H9 (cell line): ENCODE measurements at regions not wholly inside any gene's neighbourhood (a gene's known extent, or its start where the extent isn't known, plus 50 kb on each side); places are given as distances from the start of the nearest gene placed in this dataset.

ENCODE experiments used
- DNase-seq: peaks from one replicate; pipeline ENCODE4 v3.0.0-alpha.2; 2017
- H2AFZ ChIP-seq: one replicate; pipeline ENCODE4 v1.6.1; 2013; ENCODE audit warnings: mild to moderate bottlenecking, low read length, control low read depth, moderate library complexity
- H2AK5ac ChIP-seq: 2 replicates; pipeline ENCODE4 v1.6.1; 2013; ENCODE audit warnings: low read length, control low read depth, mixed read lengths; ENCODE audit not compliant: insufficient read length
- H2BK120ac ChIP-seq: one replicate; pipeline ENCODE4 v1.6.1; 2013; ENCODE audit warnings: low read depth, mild to moderate bottlenecking, low read length, control low read depth, inconsistent platforms; ENCODE audit not compliant: poor library complexity, severe bottlenecking
- H2BK12ac ChIP-seq: 2 replicates; pipeline ENCODE4 v1.6.1; 2013; ENCODE audit warnings: low read length, control low read depth, mixed read lengths, low read depth; ENCODE audit not compliant: insufficient read length
- H2BK15ac ChIP-seq: 2 replicates; pipeline ENCODE4 v1.6.1; 2013; ENCODE audit warnings: low read depth, low read length, control low read depth
- H2BK20ac ChIP-seq: one replicate; pipeline ENCODE4 v1.6.1; 2013; ENCODE audit warnings: low read depth, mild to moderate bottlenecking, low read length, control low read depth, inconsistent platforms; ENCODE audit not compliant: poor library complexity, severe bottlenecking
- H2BK5ac ChIP-seq: 2 replicates; pipeline ENCODE4 v1.6.1; 2013; ENCODE audit warnings: low read length, control low read depth, mixed read lengths; ENCODE audit not compliant: insufficient read length
- H3K14ac ChIP-seq: 2 replicates; pipeline ENCODE4 v1.6.1; 2013; ENCODE audit warnings: low read length, control low read depth; ENCODE audit not compliant: insufficient read depth
- H3K18ac ChIP-seq: 2 replicates; pipeline ENCODE4 v1.6.1; 2013; ENCODE audit warnings: low read depth, mild to moderate bottlenecking, mixed read lengths, low read length, control low read depth; ENCODE audit not compliant: insufficient read length
- H3K23ac ChIP-seq: 2 replicates; pipeline ENCODE4 v1.6.1; 2013; ENCODE audit warnings: low read length, control low read depth, mixed read lengths, low read depth; ENCODE audit not compliant: insufficient read length
- H3K23me2 ChIP-seq: 2 replicates; pipeline ENCODE4 v1.6.1; 2013; ENCODE audit warnings: low read depth, mild to moderate bottlenecking, mixed read lengths, low read length, control low read depth; ENCODE audit not compliant: insufficient read length, poor library complexity, severe bottlenecking
- H3K27ac ChIP-seq: 2 replicates; pipeline ENCODE4 v1.5.1; 2013; ENCODE audit warnings: low read length, control low read depth, mixed read lengths, low read depth; ENCODE audit not compliant: insufficient read length
- H3K27me3 ChIP-seq: 2 replicates; pipeline ENCODE4 v1.6.1; 2013; ENCODE audit warnings: low read length, control low read depth, inconsistent platforms; ENCODE audit not compliant: insufficient read depth
- H3K4ac ChIP-seq: 2 replicates; pipeline ENCODE4 v1.6.1; 2013; ENCODE audit warnings: low read depth, mild to moderate bottlenecking, control low read depth, inconsistent platforms, low read length, moderate library complexity
- H3K4me1 ChIP-seq: 2 replicates; pipeline ENCODE4 v1.6.1; 2013; ENCODE audit warnings: low read length, control low read depth, inconsistent platforms; ENCODE audit not compliant: insufficient read depth
- H3K4me2 ChIP-seq: 2 replicates; pipeline ENCODE4 v1.6.1; 2013; ENCODE audit warnings: low read length, control low read depth, mixed read lengths; ENCODE audit not compliant: insufficient read length, insufficient read depth
- H3K56ac ChIP-seq: 2 replicates; pipeline ENCODE4 v1.6.1; 2013; ENCODE audit warnings: low read depth, mild to moderate bottlenecking, mixed read lengths, low read length, control low read depth; ENCODE audit not compliant: insufficient read length
- H3K79me1 ChIP-seq: 2 replicates; pipeline ENCODE4 v1.6.1; 2013; ENCODE audit warnings: low read depth, mild to moderate bottlenecking, moderate library complexity, low read length, control low read depth, inconsistent platforms; ENCODE audit not compliant: insufficient read depth, poor library complexity, severe bottlenecking
- H3K79me2 ChIP-seq: 2 replicates; pipeline ENCODE4 v1.6.1; 2013; ENCODE audit warnings: low read length, control low read depth, inconsistent platforms; ENCODE audit not compliant: insufficient read depth
- H3K9ac ChIP-seq: 2 replicates; pipeline ENCODE4 v1.6.1; 2013; ENCODE audit warnings: low read length, control low read depth, mixed read lengths; ENCODE audit not compliant: insufficient read length; ENCODE audit errors: extremely low read depth
- H3K9me3 ChIP-seq: one replicate; pipeline ENCODE4 v1.6.1; 2013; ENCODE audit warnings: low read depth, low read length, inconsistent platforms; ENCODE audit not compliant: control insufficient read depth
- H3T11ph ChIP-seq: one replicate; pipeline ENCODE4 v1.6.1; 2013; ENCODE audit warnings: mild to moderate bottlenecking, low read length, control low read depth, inconsistent platforms
- H4K20me1 ChIP-seq: one replicate; pipeline ENCODE4 v1.6.1; 2013; ENCODE audit not compliant: control insufficient read depth, insufficient read length, insufficient read depth
- H4K5ac ChIP-seq: 2 replicates; pipeline ENCODE4 v1.6.1; 2013; ENCODE audit warnings: low read depth, mild to moderate bottlenecking, mixed read lengths, low read length, control low read depth; ENCODE audit not compliant: insufficient read length
- H4K8ac ChIP-seq: replicated peaks from 2 replicates; pipeline ENCODE4 v1.6.1; 2013; ENCODE audit warnings: low read length, control low read depth, mixed read lengths, low read depth; ENCODE audit not compliant: insufficient read length
- H4K91ac ChIP-seq: 2 replicates; pipeline ENCODE4 v1.6.1; 2013; ENCODE audit warnings: low read depth, mild to moderate bottlenecking, moderate library complexity, mixed read lengths, low read length, control low read depth; ENCODE audit not compliant: insufficient read length
- H3K27ac Mint-ChIP-seq, 3 experiments: 2 replicates in 2 of 3; 3 replicates in 1 of 3; pipeline ENCODE4 v1.8.0; 2020 to 2021; ENCODE audit warnings: mixed read lengths in 3 of 3, mild to moderate bottlenecking in 1 of 3, moderate library complexity in 1 of 3
- H3K27me3 Mint-ChIP-seq: 2 replicates; pipeline ENCODE4 v1.8.0; 2021; ENCODE audit warnings: low read depth, mild to moderate bottlenecking, moderate library complexity, mixed read lengths
- H3K36me3 Mint-ChIP-seq, 3 experiments: 2 replicates in 2 of 3; 3 replicates in 1 of 3; pipeline ENCODE4 v1.8.0; 2020 to 2021; ENCODE audit warnings: low read depth in 3 of 3, mixed read lengths in 3 of 3; ENCODE audit not compliant: insufficient read depth in 1 of 3
- H3K4me1 Mint-ChIP-seq, 2 experiments: 2 replicates each; pipeline ENCODE4 v1.8.0; 2020; ENCODE audit warnings: mixed read lengths in 2 of 2
- H3K4me3 Mint-ChIP-seq, 2 experiments: 2 replicates in 1 of 2; 3 replicates in 1 of 2; pipeline ENCODE4 v1.8.0; 2020 to 2021; ENCODE audit warnings: mild to moderate bottlenecking in 2 of 2, mixed read lengths in 2 of 2, moderate library complexity in 1 of 2
- H3K9me3 Mint-ChIP-seq, 2 experiments: 2 replicates in 1 of 2; 3 replicates in 1 of 2; pipeline ENCODE4 v1.8.0; 2020; ENCODE audit warnings: mild to moderate bottlenecking in 2 of 2, mixed read lengths in 2 of 2, moderate library complexity in 1 of 2
- CTCF ChIP-seq: fragments of 200-600 bp; sonication (generic); conservative IDR thresholded peaks from 3 replicates; pipeline ENCODE4 v1.8.0; 2021; ENCODE audit warnings: antibody characterized with exemption, mild to moderate bottlenecking
- WGBS: extraction: QIAGEN DNeasy Blood & Tissue Kit; methylation state at CpG from one replicate; pipeline ENCODE4 v1.1.7; 2013; ENCODE audit warnings: missing lambda C conversion rate, low lambda C conversion rate, mixed read lengths; ENCODE audit not compliant: insufficient read length; ENCODE audit errors: extremely low coverage; 5-methylcytosine and 5-hydroxymethylcytosine counted together

GRCh38 chr5:158463938-158464337, 605.0 kb upstream of the CLINT1 start:
- Histone ChIP-seq H3K23me2 (no peaks in the 10 kb centered on the region), H2BK120ac (no peak overlapping the region), H4K91ac (no peak overlapping the region), H3K23ac (no peak overlapping the region), H3K4me2 (no peak overlapping the region), H3K9me3 (no peaks in the 10 kb centered on the region), H4K8ac (no peak overlapping the region), H4K20me1 (no peaks in the 10 kb centered on the region), H3K9ac (no peak overlapping the region), H4K5ac (no peak overlapping the region), H3K56ac (no peak overlapping the region), H2AFZ (no peak overlapping the region), H2AK5ac (no peak overlapping the region), H3K4me1 (no peaks in the 10 kb centered on the region), H3K18ac (no peak overlapping the region), H2BK20ac (no peak overlapping the region), H3K79me2 (no peaks in the 10 kb centered on the region), H3T11ph (no peak overlapping the region), H2BK15ac (no peak overlapping the region), H3K79me1 (no peaks in the 10 kb centered on the region), H2BK12ac (no peak overlapping the region), H3K27ac (no peak overlapping the region), H2BK5ac (no peak overlapping the region), H3K4ac (no peak overlapping the region), H3K14ac (no peak overlapping the region), H3K27me3 (no peaks in the 10 kb centered on the region)
- Mint-ChIP-seq H3K4me1 (no peaks in the 10 kb centered on the region), H3K9me3 (peaks cover 0 to 2% of the 10 kb centered on the region in 2 experiments; a peak in 1 of 5 replicates), H3K4me3 (no peak overlapping the region), H3K36me3 (no peaks in the 10 kb centered on the region; a peak in 1 of 7 replicates), H3K27me3 (peaks cover 2% of the 10 kb centered on the region; the same call in 1 of the 2 replicates), H3K27ac (no peak overlapping the region)
- no peak for DNase-seq
- TF ChIP-seq CTCF = no peak
- no CpG with 5 or more reads among the region's 4 CpGs for WGBS
